Astrocyte (in vitro differentiated cells and primary cell): ENCODE measurements at regions not wholly inside any gene's neighbourhood (a gene's known extent, or its start where the extent isn't known, plus 50 kb on each side); places are given as distances from the start of the nearest gene placed in this dataset.

Source experiments
- DNase-seq: peaks from one replicate; pipeline ENCODE4 v3.0.0-alpha.2; 2010; ENCODE audit warnings: low read depth
- FAIRE-seq: peaks from 2 replicates; lab custom pipeline; 2011; peaks lifted over from hg19 to GRCh38; lab: Jason Lieb, UNC
- H2AFZ ChIP-seq: 2 replicates; pipeline ENCODE4 v1.6.0; 2012; ENCODE audit warnings: low read depth, low read length, inconsistent platforms
- H3K27ac ChIP-seq: 2 replicates; pipeline ENCODE4 v1.5.1; 2011; ENCODE audit warnings: low read depth, low read length, inconsistent platforms
- H3K27me3 ChIP-seq: 2 replicates; pipeline ENCODE4 v1.6.0; 2011; ENCODE audit warnings: low read length, inconsistent platforms; ENCODE audit not compliant: insufficient read depth
- H3K36me3 ChIP-seq: 2 replicates; pipeline ENCODE4 v1.5.1; 2011; ENCODE audit warnings: low read length, inconsistent platforms; ENCODE audit not compliant: insufficient read depth
- H3K4me1 ChIP-seq: 2 replicates; pipeline ENCODE4 v1.5.1; 2011; ENCODE audit warnings: low read length, inconsistent platforms; ENCODE audit not compliant: insufficient read depth
- H3K4me2 ChIP-seq: 2 replicates; pipeline ENCODE4 v1.6.0; 2012; ENCODE audit warnings: low read length, inconsistent platforms
- H3K4me3 ChIP-seq: 2 replicates; pipeline ENCODE4 v1.5.1; 2011; ENCODE audit warnings: low read depth, mild to moderate bottlenecking, low read length, inconsistent platforms; ENCODE audit not compliant: insufficient read depth
- H3K79me2 ChIP-seq: 2 replicates; pipeline ENCODE4 v1.6.0; 2012; ENCODE audit warnings: mild to moderate bottlenecking, low read length, inconsistent platforms; ENCODE audit not compliant: insufficient read depth
- H3K9ac ChIP-seq: 2 replicates; pipeline ENCODE4 v1.6.0; 2012; ENCODE audit warnings: mild to moderate bottlenecking, low read length, inconsistent platforms
- H3K9me3 ChIP-seq: 2 replicates; pipeline ENCODE4 v1.5.1; 2012; ENCODE audit warnings: low read depth, mild to moderate bottlenecking, low read length, inconsistent platforms; ENCODE audit not compliant: insufficient read depth
- H4K20me1 ChIP-seq: 2 replicates; pipeline ENCODE4 v1.6.0; 2012; ENCODE audit warnings: low read length, inconsistent platforms; ENCODE audit not compliant: insufficient read depth
- H3K27ac Mint-ChIP-seq: one replicate; pipeline ENCODE4 v1.8.0; 2021; ENCODE audit warnings: mild to moderate bottlenecking, mixed read lengths; ENCODE audit not compliant: unreplicated experiment
- H3K27me3 Mint-ChIP-seq: one replicate; pipeline ENCODE4 v1.8.0; 2021; ENCODE audit warnings: low read depth, mixed read lengths; ENCODE audit not compliant: unreplicated experiment
- H3K36me3 Mint-ChIP-seq: one replicate; pipeline ENCODE4 v1.8.0; 2021; ENCODE audit warnings: low read depth, mixed read lengths; ENCODE audit not compliant: unreplicated experiment
- H3K4me1 Mint-ChIP-seq: one replicate; pipeline ENCODE4 v1.8.0; 2021; ENCODE audit warnings: low read depth, mixed read lengths; ENCODE audit not compliant: unreplicated experiment
- H3K4me3 Mint-ChIP-seq: one replicate; pipeline ENCODE4 v1.8.0; 2021; ENCODE audit warnings: mild to moderate bottlenecking, moderate library complexity, mixed read lengths; ENCODE audit not compliant: unreplicated experiment
- H3K9me3 Mint-ChIP-seq: one replicate; pipeline ENCODE4 v1.8.0; 2021; ENCODE audit warnings: mild to moderate bottlenecking, mixed read lengths; ENCODE audit not compliant: unreplicated experiment
- EZH2 ChIP-seq: IDR thresholded peaks from 2 replicates; pipeline ENCODE4 v1.6.1; 2012; ENCODE audit warnings: mild to moderate bottlenecking, low read length, inconsistent platforms; ENCODE audit not compliant: insufficient read depth
- TF ChIP-seq, protein P1 (sequence below): IDR thresholded peaks from 2 replicates; pipeline ENCODE4 v1.5.1; 2011; ENCODE audit warnings: low read depth, mild to moderate bottlenecking, inconsistent platforms, low read length, moderate library complexity; ENCODE audit not compliant: insufficient read depth

DNA sequence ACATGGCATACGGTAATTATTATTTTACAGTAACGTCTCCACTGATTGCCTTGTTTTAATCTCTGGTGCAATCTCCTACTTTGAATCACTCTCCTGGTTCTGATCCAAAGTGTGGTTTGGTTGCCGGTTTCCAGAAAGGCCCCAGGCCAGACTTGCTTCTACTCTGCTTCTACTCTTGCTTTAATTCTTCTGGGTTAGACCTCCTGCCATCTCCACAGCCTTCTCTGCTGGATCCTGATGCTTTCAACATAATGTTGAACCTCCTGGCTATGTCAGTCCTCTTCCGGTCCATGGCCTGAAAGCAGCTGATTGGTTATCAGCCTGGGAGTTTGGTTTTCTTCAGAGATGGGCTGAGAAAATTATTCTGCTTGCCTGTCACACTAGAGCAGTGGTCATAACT, 266.5 kb upstream of the RIMS1 start:
- H3K9ac ChIP-seq = no peak overlapping the region
- H3K9me3 Mint-ChIP-seq = peaks cover 1% of the 10 kb centered on the region
- no peak overlapping the region for H3K4me3 Mint-ChIP-seq
- no peak for FAIRE-seq
- H3K36me3 ChIP-seq = no peaks in the 10 kb centered on the region
- H3K27me3 Mint-ChIP-seq = no peaks in the 10 kb centered on the region
- no peaks in the 10 kb centered on the region for H3K9me3 ChIP-seq
- no peak overlapping the region for H3K4me2 ChIP-seq
- no peaks in the 10 kb centered on the region for H3K4me1 ChIP-seq
- TF ChIP-seq, protein P1, sequence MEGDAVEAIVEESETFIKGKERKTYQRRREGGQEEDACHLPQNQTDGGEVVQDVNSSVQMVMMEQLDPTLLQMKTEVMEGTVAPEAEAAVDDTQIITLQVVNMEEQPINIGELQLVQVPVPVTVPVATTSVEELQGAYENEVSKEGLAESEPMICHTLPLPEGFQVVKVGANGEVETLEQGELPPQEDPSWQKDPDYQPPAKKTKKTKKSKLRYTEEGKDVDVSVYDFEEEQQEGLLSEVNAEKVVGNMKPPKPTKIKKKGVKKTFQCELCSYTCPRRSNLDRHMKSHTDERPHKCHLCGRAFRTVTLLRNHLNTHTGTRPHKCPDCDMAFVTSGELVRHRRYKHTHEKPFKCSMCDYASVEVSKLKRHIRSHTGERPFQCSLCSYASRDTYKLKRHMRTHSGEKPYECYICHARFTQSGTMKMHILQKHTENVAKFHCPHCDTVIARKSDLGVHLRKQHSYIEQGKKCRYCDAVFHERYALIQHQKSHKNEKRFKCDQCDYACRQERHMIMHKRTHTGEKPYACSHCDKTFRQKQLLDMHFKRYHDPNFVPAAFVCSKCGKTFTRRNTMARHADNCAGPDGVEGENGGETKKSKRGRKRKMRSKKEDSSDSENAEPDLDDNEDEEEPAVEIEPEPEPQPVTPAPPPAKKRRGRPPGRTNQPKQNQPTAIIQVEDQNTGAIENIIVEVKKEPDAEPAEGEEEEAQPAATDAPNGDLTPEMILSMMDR = no peak
- no peak for TF ChIP-seq EZH2
- no peaks in the 10 kb centered on the region for H3K36me3 Mint-ChIP-seq
- H3K27ac ChIP-seq = no peak overlapping the region
- H2AFZ ChIP-seq = no peak overlapping the region
- no peak overlapping the region for H3K4me3 ChIP-seq
- DNase-seq = no peak
- H3K27me3 ChIP-seq = no peaks in the 10 kb centered on the region
- no peaks in the 10 kb centered on the region for H4K20me1 ChIP-seq
- no peak overlapping the region for H3K27ac Mint-ChIP-seq
- no peaks in the 10 kb centered on the region for H3K4me1 Mint-ChIP-seq
- H3K79me2 ChIP-seq = no peaks in the 10 kb centered on the region

GRCh38 chr6:71621918-71622519, 264.3 kb upstream of the RIMS1 start:
- DNase-seq (no peak), FAIRE-seq (no peak)
- Histone ChIP-seq H3K9ac (no peak overlapping the region), H3K4me1 (no peaks in the 10 kb centered on the region), H3K36me3 (no peaks in the 10 kb centered on the region), H3K4me2 (no peak overlapping the region), H3K27me3 (no peaks in the 10 kb centered on the region), H3K4me3 (no peak overlapping the region), H3K27ac (no peak overlapping the region), H3K79me2 (no peaks in the 10 kb centered on the region), H3K9me3 (peaks cover 7% of the 10 kb centered on the region), H2AFZ (no peak overlapping the region), H4K20me1 (no peaks in the 10 kb centered on the region)
- no peak for TF ChIP-seq EZH2
- TF ChIP-seq, protein P1 = peak; percentile 61
- Mint-ChIP-seq H3K27me3 (no peaks in the 10 kb centered on the region), H3K4me1 (no peaks in the 10 kb centered on the region), H3K27ac (no peak overlapping the region), H3K4me3 (no peak overlapping the region), H3K36me3 (no peaks in the 10 kb centered on the region), H3K9me3 (peaks cover 1% of the 10 kb centered on the region)

DNA sequence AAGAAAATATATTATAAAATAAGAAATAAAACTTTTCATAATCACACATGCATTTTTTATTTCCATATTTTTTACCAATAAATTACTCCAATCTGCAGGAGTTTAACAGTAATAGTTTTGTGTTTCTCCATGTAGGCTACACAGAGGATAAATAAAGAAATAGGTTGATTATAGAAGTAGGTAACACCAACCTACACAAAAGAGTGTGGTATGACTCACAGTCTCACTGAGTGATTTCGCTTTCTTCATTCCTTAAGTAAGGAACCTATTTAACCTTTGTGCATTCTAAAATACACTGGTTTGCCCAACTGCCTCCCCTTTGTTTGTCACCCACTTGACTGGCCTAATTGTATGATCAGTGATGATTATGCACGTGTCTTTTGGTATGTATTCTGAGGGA, 244.2 kb upstream of the RIMS1 start:
- no peaks in the 10 kb centered on the region for H3K4me1 Mint-ChIP-seq
- H3K9me3 ChIP-seq = no peaks in the 10 kb centered on the region
- H3K9me3 Mint-ChIP-seq = no peaks in the 10 kb centered on the region
- H3K9ac ChIP-seq = no peak overlapping the region
- H3K27ac ChIP-seq = no peak overlapping the region
- TF ChIP-seq, protein P1 = no peak
- no peak for TF ChIP-seq EZH2
- H3K36me3 Mint-ChIP-seq = no peaks in the 10 kb centered on the region
- H3K27ac Mint-ChIP-seq = no peak overlapping the region
- no peaks in the 10 kb centered on the region for H4K20me1 ChIP-seq
- H3K4me2 ChIP-seq = no peak overlapping the region
- no peak for DNase-seq
- FAIRE-seq = no peak
- H3K4me1 ChIP-seq = no peaks in the 10 kb centered on the region
- H3K36me3 ChIP-seq = no peaks in the 10 kb centered on the region
- H3K79me2 ChIP-seq = no peaks in the 10 kb centered on the region
- H3K27me3 Mint-ChIP-seq = no peaks in the 10 kb centered on the region
- no peak overlapping the region for H2AFZ ChIP-seq
- no peak overlapping the region for H3K4me3 Mint-ChIP-seq
- H3K4me3 ChIP-seq = no peak overlapping the region
- H3K27me3 ChIP-seq = no peaks in the 10 kb centered on the region
